ENCODE measurements at regions not wholly inside any gene's neighbourhood (a gene's known extent, or its start where the extent isn't known, plus 50 kb on each side); places are given as distances from the start of the nearest gene placed in this dataset.
"Not testable (repeated sequence)": the region's sequence is repeated elsewhere in the genome, so short reads cannot be mapped to it uniquely, and the experiment has no call there.

DNA sequence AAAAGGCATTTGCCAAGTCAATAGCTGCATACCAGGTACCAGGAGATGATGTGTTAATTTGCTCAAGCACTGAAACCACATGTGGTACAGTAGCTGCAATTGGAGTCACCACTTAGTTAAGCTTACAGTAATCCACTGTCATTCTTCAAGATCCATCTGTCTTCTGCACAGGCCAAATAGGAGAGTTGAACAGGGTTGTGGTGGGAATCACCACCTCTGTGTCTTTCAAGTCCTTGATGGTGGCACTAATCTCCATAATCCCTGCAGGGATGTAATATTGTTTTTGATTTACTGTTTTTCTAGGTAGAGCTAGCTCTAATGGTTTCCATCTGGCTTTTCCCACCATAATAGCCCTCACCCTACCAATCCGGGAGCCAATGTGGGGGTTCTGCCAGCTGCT, 91.9 kb downstream of the FCRL5 start:
- no peak for DNase-seq (ENCODE audit: low read depth)

DNA sequence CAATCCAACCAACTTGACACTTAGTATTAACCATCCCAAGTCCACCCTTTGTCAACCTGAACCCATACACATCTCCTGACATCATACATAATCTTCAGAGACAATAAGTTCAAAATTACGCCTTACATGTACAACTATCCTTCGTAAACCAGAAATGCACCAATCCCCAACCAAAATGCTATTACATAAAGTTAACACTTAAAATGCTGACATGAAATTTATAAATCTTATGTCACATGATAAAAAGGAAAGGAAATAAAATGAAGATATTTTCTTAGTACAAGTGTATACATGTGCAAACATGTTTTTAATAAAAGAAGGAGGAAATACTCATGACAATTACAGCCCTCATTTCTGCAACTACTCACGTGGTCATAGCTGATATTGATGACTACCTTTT, 95.0 kb downstream of the FCRL5 start:
- no peak for DNase-seq (ENCODE audit: low read depth)

DNA sequence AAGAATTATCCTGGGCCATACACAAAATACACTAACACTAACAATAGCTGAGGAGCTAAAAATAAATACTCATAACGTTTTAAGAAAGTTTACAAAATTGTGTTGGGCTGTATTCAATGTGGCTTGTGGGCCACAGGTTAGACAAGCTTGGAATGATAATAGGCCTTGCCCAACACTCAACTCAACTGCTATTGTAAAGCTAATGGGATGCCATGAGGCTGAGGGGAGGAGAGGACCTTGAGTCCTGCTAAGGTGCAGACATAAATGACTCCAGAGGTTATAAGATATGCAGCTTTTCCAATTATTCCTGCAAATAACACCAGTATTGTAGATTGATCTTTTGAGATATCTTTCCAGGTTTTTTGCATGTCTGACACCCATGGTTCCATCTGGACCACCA, 97.0 kb downstream of the FCRL5 start:
- no peak for DNase-seq (ENCODE audit: low read depth)

DNA sequence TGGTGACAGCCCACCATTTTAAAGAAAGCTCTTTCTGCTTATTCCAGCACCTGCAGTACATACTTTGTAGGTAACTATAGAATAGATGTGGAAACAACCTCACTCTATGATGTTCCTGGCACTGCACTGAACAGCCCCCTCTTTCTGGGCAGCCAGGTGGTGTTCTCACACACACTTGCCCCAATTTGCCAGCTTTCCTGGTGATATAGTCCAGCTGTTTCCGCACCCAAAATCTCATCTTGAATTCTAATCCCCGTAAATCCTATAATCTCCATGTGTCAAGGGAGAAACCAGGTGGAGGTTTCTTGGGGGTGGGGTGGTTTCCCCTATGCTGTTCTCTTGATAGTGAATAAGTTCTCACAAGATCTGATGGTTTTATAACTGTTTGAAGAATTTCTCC, 102.2 kb downstream of the FCRL5 start:
- DNase-seq (ENCODE audit: low read depth): no peak

DNA sequence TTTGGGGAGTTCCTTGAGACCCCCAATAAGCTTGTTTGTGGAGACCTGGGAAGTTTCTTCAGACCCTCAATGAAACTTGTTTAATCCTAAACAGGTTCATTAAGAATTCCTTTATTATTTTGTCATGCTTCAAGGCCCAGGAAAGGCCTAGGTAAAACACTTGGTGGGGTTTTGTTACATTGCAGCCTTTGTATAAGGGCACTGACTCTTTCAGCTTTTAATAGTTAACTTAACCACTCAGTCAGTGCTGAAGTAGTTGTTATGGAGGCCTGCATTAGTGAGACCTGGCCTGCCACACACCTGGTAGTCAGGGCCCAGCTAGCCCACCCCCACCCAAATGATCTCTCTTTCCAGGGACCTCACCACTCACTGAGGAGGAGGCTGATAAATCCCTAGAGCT, 103.7 kb downstream of the FCRL5 start:
- DNase-seq (ENCODE audit: low read depth): no peak

DNA sequence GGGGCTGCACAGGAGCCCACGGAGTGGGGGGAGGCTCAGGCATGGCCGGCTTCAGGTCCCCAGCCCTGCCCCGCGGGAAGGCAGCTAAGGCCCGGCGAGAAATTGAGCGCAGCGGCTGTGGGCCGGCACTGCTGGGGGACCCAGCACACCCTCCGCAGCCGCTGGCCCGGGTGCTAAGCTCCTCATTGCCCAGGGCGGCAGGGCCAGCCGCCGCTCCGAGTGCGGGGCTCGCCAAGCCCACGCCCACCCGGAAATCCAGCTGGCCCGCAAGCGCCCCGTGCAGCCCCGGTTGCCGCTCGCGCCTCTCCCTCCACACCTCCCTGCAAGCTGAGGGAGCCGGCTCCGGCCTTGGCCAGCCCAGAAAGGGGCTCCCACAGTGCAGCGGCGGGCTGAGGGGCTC, 106.0 kb downstream of the FCRL5 start:
- DNase-seq (ENCODE audit: low read depth): not testable (repeated sequence)

DNA sequence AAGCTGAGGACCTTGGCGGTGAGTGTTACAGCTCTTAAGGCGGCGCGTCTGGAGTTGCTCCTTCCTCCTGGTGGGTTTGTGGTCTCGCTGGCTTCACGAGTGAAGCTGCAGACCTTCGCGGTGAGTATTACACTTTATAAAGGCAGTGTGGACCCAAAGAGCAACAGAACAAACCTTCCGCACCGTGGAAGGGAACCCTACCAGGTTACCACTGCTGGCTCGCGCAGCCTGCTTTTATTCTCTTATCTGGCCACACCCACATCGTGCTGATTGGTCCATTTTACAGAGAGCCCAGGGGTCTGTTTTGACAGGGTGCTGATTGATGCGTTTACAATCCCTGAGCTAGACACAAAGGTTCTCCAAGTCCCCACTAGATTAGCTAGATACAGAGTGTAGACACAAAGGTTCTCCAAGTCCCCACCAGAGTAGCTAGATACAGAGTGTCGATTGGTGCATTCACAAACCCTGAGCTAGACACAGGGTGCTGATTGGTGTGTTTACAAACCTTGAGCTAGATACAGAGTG, 106.6 kb downstream of the FCRL5 start:
- DNase-seq (ENCODE audit: low read depth): not testable (repeated sequence)

DNA sequence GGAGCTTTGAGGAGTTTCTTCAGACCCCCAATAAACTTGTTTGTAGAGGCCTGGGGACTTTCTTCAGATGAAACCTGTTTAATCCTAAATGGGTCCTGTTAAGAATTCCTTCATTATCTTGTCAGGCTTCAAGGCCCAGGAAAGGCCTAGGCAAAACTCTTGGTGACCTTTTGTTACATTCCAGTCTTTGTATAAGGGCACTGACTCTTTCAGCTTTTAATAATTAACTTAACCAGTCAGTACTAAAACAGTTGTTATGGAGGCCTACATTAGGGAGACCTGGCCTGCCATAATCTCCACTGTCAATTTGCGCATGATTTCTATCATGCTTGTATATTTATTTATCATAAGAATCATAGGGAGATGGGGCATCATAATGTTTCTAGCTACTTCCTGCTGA, 110.2 kb downstream of the FCRL5 start:
- no peak for DNase-seq (ENCODE audit: low read depth)

DNA sequence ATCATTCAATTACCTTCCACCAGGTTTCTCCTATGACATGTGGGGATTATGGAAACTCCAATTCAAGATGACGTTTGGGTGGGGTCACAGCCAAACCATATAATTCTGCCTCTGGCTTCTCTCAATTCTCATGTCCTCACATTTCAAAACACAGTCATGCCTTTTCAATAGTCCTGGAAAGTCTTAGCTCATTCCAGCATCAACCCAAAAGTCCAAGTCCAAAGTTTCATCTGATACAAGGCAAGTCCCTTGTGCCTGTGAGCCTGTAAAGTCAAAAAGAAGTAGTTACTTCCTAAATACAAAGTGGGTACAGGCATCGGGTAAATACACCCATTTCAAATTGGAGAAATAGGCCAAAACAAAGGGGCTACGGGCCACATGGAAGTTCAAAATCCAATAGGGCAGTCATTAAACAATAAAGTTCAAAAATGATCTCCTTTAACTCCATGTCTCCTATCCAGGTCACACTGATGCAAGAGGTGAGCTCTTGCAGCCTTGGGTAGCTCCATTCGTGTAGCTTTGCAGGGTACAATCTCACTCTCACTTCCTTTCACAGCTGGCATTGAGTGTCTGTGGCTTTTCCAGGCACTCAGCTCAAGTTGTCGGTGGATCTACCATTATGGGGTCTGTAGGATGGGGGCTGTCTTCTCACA, 112.9 kb downstream of the FCRL5 start:
- no peak for DNase-seq (ENCODE audit: low read depth)

DNA sequence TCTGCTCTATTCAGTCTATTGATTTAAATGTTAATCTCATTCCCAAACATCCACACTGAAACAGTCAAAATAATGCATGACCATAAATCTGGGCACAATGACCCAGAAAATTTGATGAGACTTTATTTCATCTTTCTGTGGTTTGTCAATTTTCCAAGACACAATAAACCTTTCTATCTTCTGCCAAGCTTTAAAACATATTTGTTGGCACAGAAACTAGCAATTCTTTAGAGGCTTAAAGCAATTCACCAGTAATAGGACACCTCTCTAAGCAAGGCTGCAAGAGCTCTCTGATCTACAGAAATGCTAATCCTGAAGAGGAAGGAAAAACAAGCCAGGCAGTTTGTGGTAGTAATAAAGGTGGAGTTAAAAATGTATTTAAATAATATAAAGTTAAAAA, 113.7 kb downstream of the FCRL5 start:
- DNase-seq (ENCODE audit: low read depth): no peak

DNA sequence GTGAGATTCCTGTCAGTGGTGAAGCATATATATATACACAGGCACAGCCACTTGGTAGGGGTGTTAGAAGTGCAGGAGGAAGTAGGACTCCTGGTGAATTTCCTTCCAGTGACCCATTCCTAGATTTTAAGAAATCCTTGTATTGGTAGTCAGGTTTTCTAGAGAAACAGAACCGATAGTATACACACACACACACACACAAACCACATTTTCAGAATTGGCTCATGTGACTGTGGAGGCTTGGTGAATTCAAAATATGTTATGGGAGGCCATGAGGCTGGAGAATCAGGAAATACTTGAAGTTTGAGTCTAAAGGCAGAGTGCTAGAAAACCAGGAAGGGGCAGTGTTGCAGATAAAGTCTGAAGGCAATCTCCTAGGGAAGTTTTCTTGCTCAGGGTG, 114.2 kb downstream of the FCRL5 start:
- no peak for DNase-seq (ENCODE audit: low read depth)

DNA sequence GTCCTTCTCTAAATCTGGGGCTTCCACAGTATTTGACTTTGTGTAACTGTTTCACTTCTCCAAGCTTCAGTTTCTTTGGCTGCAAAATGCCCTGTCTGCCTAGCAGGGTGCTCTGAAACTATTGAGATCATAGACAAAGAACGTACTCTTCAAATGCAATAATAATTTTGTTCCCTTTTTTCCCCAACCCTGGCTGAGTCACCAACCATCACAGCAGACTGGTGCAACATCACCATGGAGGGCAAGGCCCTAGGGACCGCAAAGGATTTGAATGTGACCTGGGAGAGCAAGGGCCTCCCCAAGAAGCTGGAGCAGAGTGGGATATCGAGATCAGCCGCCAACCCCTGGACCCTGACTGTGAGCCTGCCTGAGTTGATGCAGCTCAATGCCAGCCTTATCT, 115.0 kb downstream of the FCRL5 start:
- DNase-seq (ENCODE audit: low read depth): no peak

DNA sequence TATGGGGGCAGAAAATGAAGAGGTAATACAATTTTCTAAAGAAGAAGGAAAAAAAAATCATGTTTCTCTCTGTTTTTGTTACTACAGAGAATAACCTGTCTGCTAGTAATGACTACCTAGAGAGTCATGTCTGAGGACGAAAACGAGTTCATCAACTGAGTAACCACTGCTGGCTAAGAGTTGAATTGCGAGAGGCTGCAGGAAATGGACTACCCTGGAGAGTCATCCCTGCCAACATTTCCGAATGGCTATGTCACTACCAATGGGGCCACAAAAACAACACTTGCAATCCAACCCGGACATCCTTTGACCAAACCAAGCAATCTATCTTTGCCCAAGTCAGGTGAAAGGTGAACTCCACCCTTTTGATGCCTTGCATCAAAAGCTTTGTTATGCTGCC, 120.6 kb downstream of the FCRL5 start:
- no peak for DNase-seq (ENCODE audit: low read depth)

DNA sequence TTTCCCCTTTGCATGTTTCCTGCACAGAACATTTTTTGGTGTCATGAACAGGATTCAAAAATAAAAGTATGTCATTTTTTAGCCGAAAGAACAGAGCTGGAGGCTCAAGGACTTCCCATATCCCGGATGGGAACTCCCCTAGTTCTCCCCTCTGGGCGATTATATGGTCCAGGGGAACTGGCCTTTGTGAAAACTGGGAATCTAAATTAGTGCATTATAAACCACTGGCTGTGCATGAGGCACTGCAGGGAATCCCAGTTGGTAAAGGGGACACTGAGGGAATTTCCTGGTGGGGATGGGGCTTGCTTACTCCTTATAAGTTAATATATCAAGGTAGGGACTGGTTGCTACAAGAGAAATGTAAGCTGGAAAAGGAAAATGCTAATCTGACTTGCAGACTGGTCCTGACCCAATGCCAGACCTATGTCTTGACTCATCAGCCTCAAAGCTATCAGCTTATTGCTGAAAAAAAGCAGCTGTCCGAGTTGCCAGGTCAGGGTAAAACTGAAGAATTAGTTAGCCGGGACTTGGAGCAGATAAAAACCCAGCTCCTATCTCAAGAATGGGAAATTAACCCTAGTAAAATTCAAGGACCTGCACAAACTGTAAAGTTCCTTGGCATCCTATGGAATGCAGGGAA, 122.6 kb downstream of the FCRL5 start:
- DNase-seq (ENCODE audit: low read depth): no peak

DNA sequence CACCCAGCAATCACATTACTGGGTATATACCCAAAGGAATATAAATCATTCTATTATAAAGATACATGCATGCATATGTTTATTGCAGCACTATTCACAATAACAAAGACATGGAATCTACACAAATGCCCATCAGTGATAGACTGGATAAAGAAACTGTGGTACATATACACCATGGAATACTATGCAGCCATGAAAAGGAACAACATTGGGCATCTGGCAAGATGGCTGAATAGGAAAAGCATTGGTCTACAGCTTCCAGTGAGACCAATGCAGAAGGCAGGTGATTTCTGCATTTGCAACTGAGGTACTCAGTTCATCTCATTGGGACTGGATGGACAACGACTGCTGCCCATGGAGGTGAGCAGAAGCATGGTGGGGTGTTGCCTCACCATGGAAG, 128.6 kb downstream of the FCRL5 start:
- not testable (repeated sequence) for DNase-seq (ENCODE audit: low read depth)

DNA sequence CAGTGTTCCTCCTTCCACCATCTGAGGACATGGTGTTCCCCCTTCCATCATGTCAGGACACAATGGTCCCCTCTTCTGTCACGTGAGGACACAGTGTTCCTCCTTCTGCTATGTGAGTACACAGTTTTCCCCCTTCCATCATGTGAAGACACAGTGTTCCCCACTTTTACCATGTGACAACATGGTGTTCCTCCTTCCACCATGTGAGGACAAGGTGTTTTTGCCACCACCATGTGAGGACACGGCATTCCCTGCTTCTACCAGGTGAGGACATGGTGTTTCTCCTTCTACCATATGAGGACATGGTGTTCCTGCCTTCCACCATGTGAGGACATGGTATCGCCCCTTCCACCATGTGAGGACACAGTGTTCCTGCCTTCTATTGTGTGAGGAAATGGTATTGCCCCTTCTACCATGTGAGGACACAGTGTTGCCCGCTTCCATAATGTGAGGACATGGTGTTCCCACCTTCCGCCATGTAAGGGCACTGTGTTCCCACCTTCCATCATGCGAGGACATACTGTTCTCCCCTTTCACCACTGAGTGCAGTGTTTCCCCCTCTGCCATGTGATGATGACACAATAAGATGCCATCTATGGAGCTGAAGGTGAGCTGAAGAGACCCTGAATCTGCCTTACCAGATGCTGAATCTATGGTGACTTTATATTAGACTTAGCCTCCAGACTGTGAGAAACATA, 132.3 kb downstream of the FCRL5 start:
- DNase-seq (ENCODE audit: low read depth): no peak

DNA sequence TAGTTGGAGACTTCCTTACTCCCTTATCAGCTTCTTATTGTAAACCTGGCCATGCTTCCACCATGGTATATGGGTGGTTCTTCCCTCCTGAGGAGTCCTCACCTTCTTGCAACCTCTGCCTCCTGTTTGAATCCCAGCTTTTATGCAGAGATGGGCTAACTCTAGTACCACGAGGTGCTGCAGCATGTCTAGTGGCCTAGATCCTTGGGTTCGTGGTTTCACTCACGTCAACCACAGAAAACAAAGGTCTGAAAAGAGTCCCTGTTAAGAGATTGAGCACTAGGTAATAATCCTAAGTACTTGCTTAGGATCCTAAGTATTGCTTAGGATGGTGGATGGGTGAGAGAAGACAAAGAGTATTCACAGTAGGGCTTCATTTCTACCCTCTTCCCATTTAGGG, 133.7 kb downstream of the FCRL5 start:
- no peak for DNase-seq (ENCODE audit: low read depth)

DNA sequence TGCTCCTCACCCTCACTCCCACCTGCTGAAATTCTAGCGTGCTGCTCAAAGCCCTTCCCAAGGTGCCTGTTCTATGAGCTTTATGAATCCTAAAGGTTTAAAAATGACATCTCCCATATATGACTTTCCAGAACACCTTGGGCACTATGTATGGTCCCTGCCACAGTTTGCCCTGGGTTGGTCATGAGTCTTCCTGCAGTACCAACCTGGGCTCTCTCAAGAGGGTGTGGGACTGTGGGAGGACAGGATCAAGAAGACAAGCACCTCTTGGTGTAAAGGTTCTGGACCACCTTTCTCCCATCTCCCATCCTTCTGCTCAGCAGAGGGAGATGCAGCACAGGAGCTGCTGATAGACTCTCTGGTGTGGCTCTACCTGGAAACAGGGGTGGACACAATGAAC, 134.1 kb downstream of the FCRL5 start:
- no peak for DNase-seq (ENCODE audit: low read depth)

DNA sequence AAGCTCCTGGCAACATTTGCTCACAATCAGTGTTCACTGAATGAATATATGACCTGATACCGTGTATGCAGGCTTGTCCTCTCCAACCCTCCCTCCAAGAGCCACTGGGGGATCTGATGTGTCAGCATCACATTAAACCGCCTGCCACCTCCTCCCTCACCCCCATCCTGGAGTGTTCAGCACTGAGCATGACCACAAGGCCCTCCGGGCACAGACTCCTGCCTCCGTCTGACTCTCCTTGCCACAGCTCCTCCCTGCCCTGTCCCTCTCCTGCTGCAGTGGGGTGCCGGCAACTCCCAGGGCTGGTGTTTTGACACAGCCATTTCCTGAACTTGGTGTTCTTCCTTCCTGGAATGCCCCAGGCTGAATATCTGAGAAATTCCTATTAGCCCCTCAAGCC, 136.7 kb downstream of the FCRL5 start:
- no peak for DNase-seq (ENCODE audit: low read depth)

DNA sequence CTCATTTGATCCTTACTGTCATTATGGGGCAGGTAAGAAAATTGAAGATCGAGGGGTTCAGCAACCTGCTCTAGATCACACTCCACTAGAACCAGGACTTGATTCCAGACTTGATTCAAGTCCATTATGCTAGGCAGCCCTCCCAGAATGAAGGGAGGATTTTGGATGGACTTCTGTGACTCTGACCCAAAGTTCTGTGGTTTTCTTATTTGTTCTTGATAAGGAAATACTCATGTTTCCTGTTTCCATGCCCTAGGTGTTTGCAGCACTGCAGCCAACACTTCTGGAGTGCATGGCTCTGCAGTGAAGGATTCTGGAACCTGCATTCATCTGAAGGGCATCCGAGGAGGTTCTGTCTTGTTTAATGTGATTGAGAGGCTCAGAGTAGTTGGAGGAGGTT, 140.0 kb downstream of the FCRL5 start:
- DNase-seq (ENCODE audit: low read depth): no peak

DNA sequence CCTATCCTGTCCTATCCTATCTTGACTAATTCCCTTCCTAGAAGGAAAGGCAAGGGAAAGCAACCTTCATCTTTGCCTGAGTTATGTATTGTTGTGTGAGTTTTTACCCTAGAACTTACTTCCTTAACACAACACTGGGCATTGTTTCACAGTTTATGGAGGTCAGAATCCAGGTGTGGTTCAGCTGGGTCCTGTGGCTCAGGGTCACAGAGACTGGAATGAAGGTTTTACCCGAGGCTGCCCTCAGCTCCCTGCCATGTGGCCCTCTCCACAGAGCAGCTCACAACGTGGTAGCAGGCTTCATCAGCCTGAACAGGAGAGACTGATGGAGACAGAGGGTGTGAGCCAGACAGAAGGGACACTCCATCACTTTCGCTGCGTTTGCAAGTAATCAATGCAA, 140.5 kb downstream of the FCRL5 start:
- DNase-seq (ENCODE audit: low read depth): no peak

DNA sequence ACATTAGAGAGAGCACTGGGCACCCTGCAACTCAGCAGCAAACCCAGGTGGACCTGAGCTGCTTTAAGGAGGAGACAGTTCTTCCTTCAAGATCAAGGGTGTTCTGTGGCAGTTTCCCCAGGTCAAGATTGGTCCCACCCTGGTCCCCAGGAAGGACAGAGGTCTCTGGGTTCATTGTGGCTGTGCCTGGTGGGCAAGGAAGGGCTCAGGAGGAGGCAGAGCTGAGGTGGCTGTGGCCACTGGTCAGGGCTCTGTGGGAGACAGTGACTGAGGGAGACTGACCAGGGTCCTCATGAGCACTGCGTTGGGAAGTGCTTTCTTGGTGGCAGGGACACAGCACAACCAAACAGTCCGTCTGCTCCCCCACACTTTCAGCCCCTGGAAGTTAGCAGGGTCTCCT, 141.3 kb downstream of the FCRL5 start:
- no peak for DNase-seq (ENCODE audit: low read depth)

DNA sequence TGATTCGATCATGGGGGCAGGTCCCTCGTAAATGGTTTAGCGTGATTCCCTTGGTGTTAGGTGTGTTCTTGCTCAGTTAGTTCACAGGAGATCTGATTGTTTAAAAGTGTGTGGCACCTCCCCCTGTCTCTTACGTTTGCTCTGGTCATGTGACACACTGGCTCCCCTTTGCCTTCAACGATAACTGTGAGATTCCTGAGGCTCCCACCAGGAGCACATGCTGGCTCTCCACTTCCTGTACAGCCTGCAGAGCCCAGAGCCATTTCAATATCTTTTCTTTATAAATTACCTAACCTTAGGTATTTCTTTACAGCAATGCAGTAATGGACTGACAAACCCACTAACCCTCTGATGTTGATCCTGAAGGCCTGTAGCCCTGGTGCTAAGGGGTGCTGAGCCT, 141.9 kb downstream of the FCRL5 start:
- DNase-seq (ENCODE audit: low read depth): no peak

DNA sequence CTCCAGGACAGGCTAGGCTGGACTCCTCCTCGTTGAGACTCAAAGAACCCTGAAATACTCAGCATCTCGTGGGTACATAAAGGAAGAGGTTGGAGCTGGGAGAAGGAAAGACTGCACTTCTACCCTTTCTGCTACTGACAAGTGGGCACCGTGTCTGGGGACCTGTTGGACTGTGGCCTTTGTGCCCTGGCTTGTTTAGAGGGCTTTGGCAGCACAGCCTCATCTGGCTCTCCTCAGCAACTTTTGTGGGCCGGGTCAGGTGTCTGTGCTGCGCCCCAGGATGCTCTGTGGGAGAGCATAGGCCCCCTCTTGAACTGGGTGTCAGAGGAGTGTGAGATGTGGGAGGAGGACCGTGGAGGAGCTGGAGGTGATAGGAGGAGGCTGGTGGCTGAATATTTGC, 142.4 kb downstream of the FCRL5 start:
- DNase-seq (ENCODE audit: low read depth): no peak
